ENCODE measurements at regions not wholly inside any gene's neighbourhood (a gene's known extent, or its start where the extent isn't known, plus 50 kb on each side); places are given as distances from the start of the nearest gene placed in this dataset.

GRCh38 chr4:14025111-14025510 lies 397.6 kb upstream of the BOD1L1 start:
- no peaks in the 10 kb centered on the region for H3K9me3 Mint-ChIP-seq
- no peak for ATAC-seq (replicated peaks)
- H3K27ac Mint-ChIP-seq = no peak overlapping the region
- DNase-seq = no peak
- H3K27me3 Mint-ChIP-seq = peaks cover 5 to 6% of the 10 kb centered on the region in 2 donors
- no peak overlapping the region for H3K4me3 Mint-ChIP-seq
- peaks cover 2 to 6% of the 10 kb centered on the region in 2 donors for H3K4me1 Mint-ChIP-seq
- no peaks in the 10 kb centered on the region for H3K36me3 Mint-ChIP-seq

- Mint-ChIP-seq H3K4me1 (peaks cover 2 to 6% of the 10 kb centered on the region in 2 donors), H3K27ac (no peak overlapping the region), H3K9me3 (no peaks in the 10 kb centered on the region), H3K27me3 (peaks cover 5 to 6% of the 10 kb centered on the region in 2 donors), H3K4me3 (no peak overlapping the region), H3K36me3 (no peaks in the 10 kb centered on the region)
- no peak for DNase-seq
- ATAC-seq (replicated peaks) = no peak
These were observed 398.4 kb upstream of the BOD1L1 start for GRCh38 chr4:14025891-14026290.

- Mint-ChIP-seq H3K27ac (no peak overlapping the region), H3K27me3 (peaks cover 5 to 6% of the 10 kb centered on the region in 2 donors), H3K9me3 (no peaks in the 10 kb centered on the region), H3K4me1 (peaks cover 0 to 4% of the 10 kb centered on the region in 2 donors), H3K4me3 (no peak overlapping the region), H3K36me3 (no peaks in the 10 kb centered on the region)
- no peak for ATAC-seq (replicated peaks)
- DNase-seq = no peak
These were observed 401.3 kb upstream of the BOD1L1 start for GRCh38 chr4:14028862-14029261.

- Mint-ChIP-seq H3K4me1 (peaks cover 0 to 2% of the 10 kb centered on the region in 2 donors), H3K27me3 (no peaks in the 10 kb centered on the region), H3K4me3 (no peak overlapping the region), H3K36me3 (no peaks in the 10 kb centered on the region), H3K27ac (no peak overlapping the region), H3K9me3 (no peaks in the 10 kb centered on the region)
- DNase-seq (no peak), ATAC-seq (replicated peaks) (no peak)
These were observed 407.6 kb upstream of the BOD1L1 start for GRCh38 chr4:14035076-14035475.

- Mint-ChIP-seq H3K9me3 (no peaks in the 10 kb centered on the region), H3K36me3 (no peaks in the 10 kb centered on the region)
These were observed 415.7 kb upstream of the BOD1L1 start for GRCh38 chr4:14043203-14043602.

GRCh38 chr4:14046642-14047041 lies 419.1 kb upstream of the BOD1L1 start:
- H3K4me3 Mint-ChIP-seq = no peak overlapping the region
- H3K4me1 Mint-ChIP-seq = no peaks in the 10 kb centered on the region
- no peak for ATAC-seq (replicated peaks)
- no peak for DNase-seq
- H3K27ac Mint-ChIP-seq = no peak overlapping the region
- no peaks in the 10 kb centered on the region for H3K27me3 Mint-ChIP-seq
- no peaks in the 10 kb centered on the region for H3K9me3 Mint-ChIP-seq
- no peaks in the 10 kb centered on the region for H3K36me3 Mint-ChIP-seq

More at GRCh38 chr4:14043203-14043602, 415.7 kb upstream of the BOD1L1 start:
- no peak for ATAC-seq (replicated peaks)
- Mint-ChIP-seq H3K4me3 (no peak overlapping the region), H3K27ac (no peak overlapping the region), H3K4me1 (no peaks in the 10 kb centered on the region), H3K27me3 (no peaks in the 10 kb centered on the region)
- no peak for DNase-seq

- Mint-ChIP-seq H3K9me3 (no peaks in the 10 kb centered on the region), H3K27me3 (no peaks in the 10 kb centered on the region), H3K27ac (no peak overlapping the region), H3K4me3 (no peak overlapping the region), H3K4me1 (no peaks in the 10 kb centered on the region), H3K36me3 (no peaks in the 10 kb centered on the region)
- DNase-seq = no peak
- no peak for ATAC-seq (replicated peaks)
These were observed 420.3 kb upstream of the BOD1L1 start for GRCh38 chr4:14047840-14048239.

- Mint-ChIP-seq H3K27ac (no peak overlapping the region), H3K4me1 (no peaks in the 10 kb centered on the region), H3K36me3 (no peaks in the 10 kb centered on the region), H3K9me3 (no peaks in the 10 kb centered on the region), H3K4me3 (no peak overlapping the region), H3K27me3 (no peaks in the 10 kb centered on the region)
- ATAC-seq (replicated peaks) = no peak
- DNase-seq = no peak
These were observed 422.4 kb upstream of the BOD1L1 start for GRCh38 chr4:14049946-14050345.

- Mint-ChIP-seq H3K27me3 (no peaks in the 10 kb centered on the region), H3K36me3 (no peaks in the 10 kb centered on the region), H3K4me3 (no peak overlapping the region), H3K4me1 (no peaks in the 10 kb centered on the region), H3K27ac (no peak overlapping the region), H3K9me3 (peaks cover 0 to 3% of the 10 kb centered on the region in 2 donors)
- ATAC-seq (replicated peaks) (no peak), DNase-seq (no peak)
These were observed 425.8 kb upstream of the BOD1L1 start for GRCh38 chr4:14053291-14053690.

- Mint-ChIP-seq H3K9me3 (peaks cover 0 to 3% of the 10 kb centered on the region in 2 donors), H3K4me3 (no peak overlapping the region), H3K4me1 (no peaks in the 10 kb centered on the region), H3K36me3 (no peaks in the 10 kb centered on the region), H3K27me3 (no peaks in the 10 kb centered on the region), H3K27ac (no peak overlapping the region)
- DNase-seq (no peak), ATAC-seq (replicated peaks) (no peak)
These were observed 426.9 kb upstream of the BOD1L1 start for GRCh38 chr4:14054391-14054790.

- Mint-ChIP-seq H3K4me3 (no peak overlapping the region), H3K27me3 (no peaks in the 10 kb centered on the region), H3K36me3 (no peaks in the 10 kb centered on the region), H3K4me1 (no peaks in the 10 kb centered on the region), H3K9me3 (peaks cover 0 to 3% of the 10 kb centered on the region in 2 donors), H3K27ac (no peak overlapping the region)
- ATAC-seq (replicated peaks) (no peak), DNase-seq (no peak)
These were observed 431.5 kb upstream of the BOD1L1 start for GRCh38 chr4:14059006-14059405.

GRCh38 chr4:14064984-14065383 lies 437.5 kb upstream of the BOD1L1 start:
- Mint-ChIP-seq H3K4me3 (no peak overlapping the region), H3K4me1 (no peaks in the 10 kb centered on the region), H3K36me3 (no peaks in the 10 kb centered on the region), H3K27me3 (no peaks in the 10 kb centered on the region), H3K27ac (no peak overlapping the region), H3K9me3 (no peaks in the 10 kb centered on the region)
- ATAC-seq (replicated peaks) = no peak
- no peak for DNase-seq

- H3K9me3 Mint-ChIP-seq = no peaks in the 10 kb centered on the region
- no peaks in the 10 kb centered on the region for H3K36me3 Mint-ChIP-seq
- no peak overlapping the region for H3K4me3 Mint-ChIP-seq
- no peak overlapping the region for H3K27ac Mint-ChIP-seq
- no peaks in the 10 kb centered on the region for H3K4me1 Mint-ChIP-seq
- no peaks in the 10 kb centered on the region for H3K27me3 Mint-ChIP-seq
- ATAC-seq (replicated peaks) = no peak
- no peak for DNase-seq
These were observed 437.9 kb upstream of the BOD1L1 start for GRCh38 chr4:14065406-14065805.

GRCh38 chr4:14066979-14067378 lies 439.5 kb upstream of the BOD1L1 start:
- ATAC-seq (replicated peaks) = no peak
- no peaks in the 10 kb centered on the region for H3K27me3 Mint-ChIP-seq
- H3K36me3 Mint-ChIP-seq = no peaks in the 10 kb centered on the region
- H3K4me3 Mint-ChIP-seq = no peak overlapping the region
- peaks cover 4% of the 10 kb centered on the region in 2 donors for H3K9me3 Mint-ChIP-seq
- no peaks in the 10 kb centered on the region for H3K4me1 Mint-ChIP-seq
- no peak overlapping the region for H3K27ac Mint-ChIP-seq
- no peak for DNase-seq

- H3K27me3 Mint-ChIP-seq = no peaks in the 10 kb centered on the region
- H3K9me3 Mint-ChIP-seq = peaks cover 19 to 21% of the 10 kb centered on the region in 2 donors
- H3K4me3 Mint-ChIP-seq = no peak overlapping the region
- no peak overlapping the region for H3K27ac Mint-ChIP-seq
- H3K4me1 Mint-ChIP-seq = no peaks in the 10 kb centered on the region
- ATAC-seq (replicated peaks) (no peak), DNase-seq (no peak)
- peaks cover 0 to 6% of the 10 kb centered on the region in 2 donors for H3K36me3 Mint-ChIP-seq
These were observed 442.4 kb upstream of the BOD1L1 start for GRCh38 chr4:14069886-14070285.

GRCh38 chr4:14070289-14070880 lies 442.9 kb upstream of the BOD1L1 start:
- peaks cover 19 to 21% of the 10 kb centered on the region in 2 donors for H3K9me3 Mint-ChIP-seq
- no peaks in the 10 kb centered on the region for H3K4me1 Mint-ChIP-seq
- peaks cover 0 to 6% of the 10 kb centered on the region in 2 donors for H3K36me3 Mint-ChIP-seq
- no peak overlapping the region for H3K27ac Mint-ChIP-seq
- H3K27me3 Mint-ChIP-seq = no peaks in the 10 kb centered on the region
- no peak overlapping the region for H3K4me3 Mint-ChIP-seq
- no peak for DNase-seq
- ATAC-seq (replicated peaks) = no peak

All from stimulated activated naive B cell treated with anti-CD40 and anti-IgM and Interleukin-4, amounts not matched to agents 10 μg/mL and 1 μg/mL and 100 μg/mL, for 72 hours (primary cell).